DLD1 (cell line): ENCODE measurements at regions not wholly inside any gene's neighbourhood (a gene's known extent, or its start where the extent isn't known, plus 50 kb on each side); places are given as distances from the start of the nearest gene placed in this dataset.
"Not testable (repeated sequence)": the region's sequence is repeated elsewhere in the genome, so short reads cannot be mapped to it uniquely, and the experiment has no call there.

Experiments
- in situ Hi-C: cut with HindIII; loops from 2 replicates; pipeline ENCODE4 v1.10.0; 2017; ENCODE audit warnings: low sequenced_read_pairs

DNA sequence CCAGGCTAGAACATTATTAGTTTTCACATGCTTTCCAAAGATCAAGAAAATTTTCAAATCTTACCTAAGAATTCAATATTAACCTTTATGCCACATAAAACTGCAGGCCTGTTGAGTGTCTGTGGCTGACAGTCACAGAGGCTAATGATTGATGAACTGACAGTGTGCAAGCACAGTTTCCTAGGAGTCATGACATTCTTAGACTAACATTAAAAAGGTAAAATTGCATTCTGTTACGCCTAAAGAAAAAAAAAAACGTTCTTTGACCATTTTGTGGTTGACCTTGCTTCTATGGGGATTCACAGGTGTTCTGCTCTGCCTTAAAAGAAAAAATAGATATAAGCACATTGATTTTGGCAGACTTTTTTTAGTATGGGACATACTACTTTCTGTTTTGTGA lies 1776.2 kb downstream of the PCDH9 start:
- in situ Hi-C loops, result no loop called here

DNA sequence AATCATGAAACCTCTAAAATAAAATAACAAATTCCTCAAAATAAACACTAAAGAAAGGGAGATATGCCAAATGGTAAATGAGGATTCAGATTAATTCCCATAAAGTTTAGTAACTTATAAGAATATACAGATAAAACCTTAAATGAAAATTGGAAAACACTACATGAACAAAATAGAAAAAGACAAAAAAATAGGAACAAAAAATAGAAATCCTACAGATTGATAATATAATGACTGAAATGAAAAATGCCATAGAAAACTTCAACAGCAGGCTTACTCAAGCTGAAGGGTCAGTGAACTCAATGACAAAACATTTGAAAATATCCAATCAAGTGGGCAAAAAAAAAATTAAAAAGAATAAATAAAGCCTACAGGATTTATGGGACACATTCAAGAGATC lies 1784.8 kb downstream of the PCDH9 start:
- in situ Hi-C loops, result no loop called here

DNA sequence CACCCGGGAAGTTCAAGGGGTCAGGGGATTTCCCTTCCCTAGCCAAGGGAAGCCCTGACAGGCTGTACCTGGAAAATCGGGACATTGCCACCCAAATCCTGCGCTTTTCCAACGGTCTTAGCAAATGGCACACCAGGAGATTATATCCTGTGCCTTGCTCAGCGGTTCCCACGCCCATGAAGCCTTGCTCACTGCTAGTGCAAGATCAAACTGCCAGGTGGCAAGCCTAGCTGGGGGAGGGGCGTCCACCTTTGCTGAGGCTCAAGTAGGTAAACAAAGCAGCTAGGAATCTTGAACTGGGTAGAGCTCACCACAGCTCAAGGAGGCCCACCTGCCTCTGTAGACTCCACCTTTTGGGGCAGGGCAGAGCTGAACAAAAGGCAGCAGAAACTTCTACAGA lies 1794.5 kb downstream of the PCDH9 start:
- in situ Hi-C loops, result no loop called here

DNA sequence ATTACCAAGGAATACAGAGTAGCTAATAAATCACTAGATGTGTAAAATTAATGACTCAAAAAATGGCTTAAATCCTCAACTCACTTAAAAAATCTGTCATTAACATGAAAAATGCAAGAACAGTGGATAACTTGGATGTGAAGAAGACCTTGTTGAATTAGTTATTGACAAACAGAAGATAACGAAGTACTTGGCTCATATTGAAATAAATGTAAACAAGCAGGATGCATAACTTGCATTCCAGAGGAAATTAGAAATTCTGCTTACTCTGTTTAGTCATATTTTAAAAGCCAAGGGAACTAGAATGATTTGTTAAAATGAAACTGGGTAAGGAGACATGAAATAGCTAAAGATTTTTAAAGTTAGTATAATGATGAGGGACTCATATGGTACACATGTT lies 1812.2 kb downstream of the PCDH9 start:
- in situ Hi-C loops, result no loop called here

DNA sequence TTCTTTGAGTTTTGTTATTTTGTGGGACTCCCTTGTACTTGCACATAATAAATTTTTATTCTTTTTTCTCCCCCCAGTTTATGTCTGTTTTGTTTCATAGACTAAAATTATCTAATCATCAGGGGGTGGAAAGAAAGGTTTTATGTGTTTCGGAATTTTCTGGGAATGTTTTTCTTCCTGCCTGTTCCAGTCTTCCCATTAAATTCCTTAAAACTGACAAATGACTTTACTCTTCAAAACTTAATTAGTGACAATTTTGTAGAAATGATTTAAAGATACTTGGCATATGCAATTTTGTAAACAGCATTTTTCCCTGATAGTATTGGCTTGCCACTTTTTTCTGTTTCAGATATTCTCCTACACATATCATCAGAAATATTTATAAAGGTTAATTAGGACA lies 1813.4 kb downstream of the PCDH9 start:
- in situ Hi-C loops, result no loop called here

DNA sequence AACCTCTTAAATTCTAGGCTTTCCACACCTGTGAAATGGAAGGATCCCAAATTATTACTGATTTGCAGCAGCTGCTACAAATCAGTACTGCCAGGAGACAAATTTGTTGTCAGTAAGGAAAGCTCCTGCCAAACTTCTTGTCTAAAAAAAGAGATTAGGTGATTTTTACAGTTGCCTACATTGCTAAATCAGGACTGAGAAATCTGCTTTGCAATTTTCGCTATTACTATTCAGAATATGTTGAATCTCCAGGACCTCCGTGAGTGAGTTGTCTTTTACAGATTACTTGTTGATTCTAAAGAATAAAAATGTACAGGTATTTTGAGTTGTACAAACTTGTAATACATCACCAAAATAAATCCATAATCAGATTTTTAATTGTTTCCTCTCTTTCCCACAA lies 1815.9 kb downstream of the PCDH9 start:
- in situ Hi-C loops, result no loop called here

DNA sequence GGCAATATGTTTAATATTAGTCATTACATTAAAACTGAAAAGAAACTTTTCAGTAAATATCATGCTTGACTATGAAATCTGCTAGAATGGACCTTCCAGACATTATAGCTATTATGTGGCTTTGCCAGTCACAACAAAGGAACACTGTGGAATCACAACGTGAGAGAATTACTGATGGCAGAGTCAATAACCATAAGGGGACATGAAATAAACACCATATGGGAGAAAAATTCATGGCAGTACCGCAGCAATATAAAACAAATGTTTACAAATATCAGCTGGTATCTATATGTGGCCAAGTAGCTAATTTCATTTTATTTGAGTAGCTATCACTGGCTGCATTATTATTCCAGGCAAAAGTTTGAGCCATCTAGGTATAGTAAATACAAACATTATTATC lies 1818.6 kb downstream of the PCDH9 start:
- in situ Hi-C loops, result no loop called here

DNA sequence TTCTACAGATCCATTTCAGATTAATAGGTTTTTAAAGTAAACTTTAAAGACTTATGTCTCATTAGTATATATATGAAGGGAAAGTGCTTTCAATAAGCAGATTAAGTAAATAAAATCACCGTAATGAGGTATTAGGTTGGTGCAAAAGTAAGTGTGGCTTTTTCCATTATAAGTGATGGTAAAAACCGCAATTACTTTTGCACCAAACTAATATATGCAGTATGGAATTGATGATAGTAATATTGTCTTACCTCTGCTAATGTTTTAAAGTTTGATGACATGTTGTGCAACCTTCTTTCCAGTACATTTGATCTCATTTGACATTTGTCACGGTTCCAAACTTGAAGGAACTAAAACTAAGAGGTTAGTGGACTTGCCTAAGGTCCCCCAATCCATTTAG lies 1819.3 kb downstream of the PCDH9 start:
- in situ Hi-C loops, result no loop called here

DNA sequence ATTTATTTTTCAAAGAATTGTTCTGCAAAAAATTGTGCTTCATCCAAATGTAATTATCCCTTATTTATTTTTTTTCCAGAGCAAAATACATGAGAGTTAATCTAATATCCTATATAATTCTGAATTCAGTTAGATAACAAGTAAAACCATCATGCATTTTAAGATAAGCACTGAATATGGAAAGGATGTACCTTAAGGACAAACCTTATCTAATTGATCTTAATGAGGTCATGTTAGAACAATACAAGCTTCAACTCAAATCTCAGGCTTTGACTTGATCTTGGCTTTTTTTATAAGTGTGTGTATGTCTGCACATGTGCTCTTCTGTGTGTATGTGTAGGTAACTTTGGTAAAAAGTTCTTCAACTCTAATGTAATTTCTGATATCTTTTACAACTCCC lies 1828.8 kb downstream of the PCDH9 start:
- in situ Hi-C loops, result no loop called here

DNA sequence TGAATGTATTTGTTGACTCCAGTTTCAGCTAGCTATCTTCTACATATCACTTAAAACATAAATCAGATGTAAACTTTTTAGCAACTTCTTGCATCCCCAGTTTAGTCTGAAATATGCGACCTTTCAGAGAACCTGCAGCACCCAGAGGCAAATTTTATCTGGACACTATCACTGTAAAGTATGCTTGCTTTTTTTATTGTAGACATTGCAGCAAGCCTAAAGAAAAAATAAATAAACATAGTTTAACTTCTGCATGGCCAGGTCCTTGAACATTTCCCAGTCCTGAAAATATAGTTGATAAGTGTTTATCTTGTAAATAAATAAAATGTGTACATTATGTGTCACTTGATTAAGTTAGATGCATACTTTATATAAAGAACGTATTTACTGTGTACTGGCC lies 1829.4 kb downstream of the PCDH9 start:
- in situ Hi-C loops, result no loop called here

DNA sequence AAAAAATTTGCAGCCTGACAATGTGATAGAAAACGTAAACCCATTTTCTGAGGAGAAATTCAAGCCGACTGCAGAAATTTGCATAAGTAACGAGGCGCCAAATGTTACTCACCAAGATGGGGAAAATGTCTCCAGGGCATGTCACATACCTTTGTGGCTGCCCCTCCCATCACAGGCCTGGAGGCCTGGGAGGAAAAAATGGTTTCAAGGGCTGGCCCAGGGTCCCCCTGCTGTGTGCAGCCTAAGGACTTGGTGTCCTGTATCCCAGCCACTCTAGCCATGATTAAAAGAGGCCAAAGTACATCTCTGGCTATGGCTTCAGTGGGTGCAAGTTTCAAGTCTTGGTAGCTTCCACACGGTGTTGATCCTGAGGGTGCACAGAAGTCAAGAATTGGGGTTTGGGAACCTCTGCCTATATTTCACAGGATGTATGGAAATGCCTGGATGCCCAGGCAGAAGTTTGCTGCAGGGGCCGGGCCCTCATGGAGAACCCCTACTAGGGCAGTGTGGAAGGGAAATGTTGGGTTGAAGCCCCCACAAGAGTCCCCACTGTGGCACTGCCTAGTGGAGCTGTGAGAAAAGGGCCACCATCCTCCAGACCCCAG lies 1842.3 kb downstream of the PCDH9 start:
- in situ Hi-C loops, result no loop called here

DNA sequence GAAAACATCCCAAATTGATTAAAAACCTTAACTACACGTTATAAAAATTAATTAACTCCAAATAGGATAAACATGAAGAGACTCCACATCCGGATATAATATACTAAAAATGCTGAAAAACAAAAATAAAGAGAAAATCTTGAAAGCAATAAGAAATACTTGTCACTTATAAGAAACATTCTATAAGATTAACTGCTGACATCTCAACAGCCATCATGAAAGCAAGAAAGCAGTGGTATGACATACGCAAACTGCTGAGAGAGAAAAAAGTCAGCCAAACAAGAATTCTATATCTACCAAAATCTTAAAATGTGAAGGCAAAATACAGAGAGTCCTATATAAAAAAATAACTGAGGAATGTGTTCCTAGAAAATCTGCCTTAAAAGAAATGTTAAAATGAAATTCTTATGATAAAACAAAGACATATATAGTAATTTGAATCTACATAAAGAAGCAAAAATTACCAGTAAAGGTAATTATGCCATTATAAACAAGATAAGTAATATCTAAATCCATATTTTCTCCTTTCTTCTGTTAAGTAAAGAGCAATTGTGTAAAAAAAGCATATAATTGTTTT lies 1851.1 kb downstream of the PCDH9 start:
- in situ Hi-C loops, result no loop called here

DNA sequence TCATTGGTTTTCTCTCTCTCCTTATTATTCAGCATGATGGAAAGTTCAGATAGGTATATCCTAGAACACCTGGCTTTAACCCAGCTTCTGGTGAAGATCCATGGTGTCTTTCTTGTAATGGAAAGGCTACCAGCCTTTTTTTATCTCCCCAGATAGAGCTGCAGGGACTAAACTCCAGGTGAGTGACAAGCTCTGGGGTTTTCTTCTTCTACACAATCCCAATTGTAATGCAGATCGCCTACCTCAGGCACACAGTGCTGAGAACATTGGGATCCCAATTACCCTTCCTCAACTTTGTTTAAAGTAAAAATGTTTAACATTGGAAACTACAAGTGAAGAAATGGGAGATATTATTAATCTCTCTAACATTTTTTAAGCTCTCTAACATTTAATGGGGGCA lies 1851.7 kb downstream of the PCDH9 start:
- in situ Hi-C loops, result no loop called here

DNA sequence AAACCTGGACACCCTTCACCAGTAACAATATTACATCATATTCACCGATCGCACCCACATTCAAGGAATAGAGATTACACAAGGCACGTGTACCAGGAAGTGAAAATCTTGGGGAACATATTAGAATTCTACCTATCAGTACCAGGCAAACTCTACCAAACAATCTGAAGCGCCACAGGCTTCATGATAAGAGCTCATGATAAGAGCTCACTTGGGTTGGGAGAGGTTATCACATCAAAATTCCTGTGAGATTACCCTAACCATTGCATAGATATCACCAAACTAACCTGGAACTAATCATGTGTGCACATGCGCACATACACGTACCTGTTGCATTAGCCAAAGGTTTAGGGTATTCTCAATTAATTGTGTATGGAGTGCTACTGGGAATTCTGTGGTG lies 1861.3 kb downstream of the PCDH9 start:
- in situ Hi-C loops, result no loop called here

DNA sequence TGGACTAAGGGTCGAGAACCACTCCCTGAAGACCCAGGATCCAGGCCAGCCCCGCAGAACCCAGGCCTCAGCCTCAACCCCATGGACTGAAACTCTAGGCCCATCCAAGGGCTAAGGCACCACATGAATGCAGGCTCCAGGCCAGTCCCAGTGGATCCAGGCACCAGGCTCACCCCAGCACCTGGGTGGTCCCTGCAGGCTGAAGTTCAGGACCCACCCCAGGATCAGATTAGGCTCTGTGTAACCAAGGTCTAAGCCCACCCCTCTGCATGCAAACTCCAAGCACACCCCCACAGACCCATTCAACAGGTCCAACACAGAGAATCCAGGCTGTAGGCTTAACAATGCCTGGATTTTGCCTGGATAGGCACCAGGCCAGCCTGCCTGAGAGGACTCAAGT lies 1876.2 kb downstream of the PCDH9 start:
- in situ Hi-C loops, result no loop called here

DNA sequence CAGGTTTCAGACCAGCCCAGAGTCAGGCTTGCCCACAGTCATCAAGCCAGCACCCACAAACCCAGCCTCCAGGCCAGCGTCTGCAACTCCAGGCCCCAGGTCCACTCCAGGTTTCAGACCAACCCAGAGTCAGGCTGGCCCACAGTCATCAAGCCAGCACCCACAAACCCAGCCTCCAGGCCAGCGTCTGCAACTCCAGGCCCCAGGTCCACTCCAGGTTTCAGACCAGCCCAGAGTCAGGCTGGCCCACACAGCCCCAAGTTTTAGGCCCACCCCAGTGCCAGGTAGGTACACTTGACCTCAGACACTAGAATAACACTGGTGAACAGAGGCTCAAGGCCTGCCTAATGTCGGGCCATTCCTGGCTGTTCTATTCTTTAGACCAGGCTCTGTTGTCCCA lies 1877.0 kb downstream of the PCDH9 start:
- in situ Hi-C loops, result not testable (repeated sequence)

DNA sequence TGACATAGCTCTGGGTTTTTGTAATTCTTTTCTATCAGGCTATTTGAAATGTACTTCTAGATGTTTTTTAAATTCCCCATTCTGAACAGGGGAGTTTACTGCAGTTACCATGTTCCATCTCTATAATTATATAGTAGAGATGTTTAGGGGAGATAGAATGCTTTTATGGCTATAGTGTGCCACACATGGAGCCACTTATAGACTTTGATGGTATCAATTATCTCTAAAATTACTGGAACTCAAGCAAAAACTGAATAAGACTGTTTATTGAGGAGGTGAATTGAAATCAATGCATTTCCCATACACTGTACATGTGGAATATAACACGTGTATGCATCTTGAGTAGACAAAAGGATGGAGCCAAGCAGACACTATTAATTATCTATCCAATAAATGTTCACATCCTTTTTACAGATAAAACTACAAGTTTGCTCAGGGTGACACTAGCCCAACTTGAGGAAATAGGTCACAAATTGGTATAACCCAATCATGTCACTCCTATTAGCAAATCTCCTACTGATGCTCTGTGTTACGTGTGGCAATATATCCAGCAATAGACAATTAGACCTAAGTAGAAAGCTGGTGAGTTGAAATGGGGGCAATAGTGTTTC lies 1882.6 kb downstream of the PCDH9 start:
- in situ Hi-C loops, result no loop called here

DNA sequence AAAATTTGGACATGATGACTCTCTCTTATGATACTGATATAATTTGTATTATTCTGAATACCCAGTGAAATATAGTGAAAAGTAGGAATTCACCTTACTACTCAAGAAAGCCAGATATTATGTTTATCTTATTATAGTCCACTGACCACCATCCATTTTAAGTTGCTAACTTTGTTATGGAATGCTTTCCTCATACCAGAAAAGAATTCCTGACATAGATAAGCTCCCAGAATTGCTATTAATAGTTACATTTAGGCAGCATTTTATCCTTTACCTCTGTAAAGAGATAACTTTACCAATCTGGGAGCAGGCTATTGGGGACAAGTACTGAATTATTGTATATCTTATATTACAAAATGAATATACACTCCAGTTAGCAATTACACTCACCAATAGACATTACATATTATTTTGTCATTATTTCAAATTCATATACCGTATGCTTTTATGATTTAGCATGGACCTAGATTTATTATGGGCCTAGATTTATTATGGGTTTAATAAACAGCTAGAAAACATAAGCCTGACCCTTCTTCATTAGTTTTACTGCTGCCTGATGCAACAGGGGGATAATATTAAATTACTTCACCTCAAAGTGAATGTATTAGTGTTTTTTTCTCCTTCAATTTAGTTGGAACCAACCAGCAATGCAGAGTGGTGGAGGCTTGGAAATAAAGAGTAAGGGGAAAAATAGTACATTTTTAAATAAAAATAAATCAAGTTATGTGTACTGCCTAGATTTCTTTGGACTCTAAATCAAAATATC lies 1886.1 kb downstream of the PCDH9 start:
- in situ Hi-C loops, result no loop called here

DNA sequence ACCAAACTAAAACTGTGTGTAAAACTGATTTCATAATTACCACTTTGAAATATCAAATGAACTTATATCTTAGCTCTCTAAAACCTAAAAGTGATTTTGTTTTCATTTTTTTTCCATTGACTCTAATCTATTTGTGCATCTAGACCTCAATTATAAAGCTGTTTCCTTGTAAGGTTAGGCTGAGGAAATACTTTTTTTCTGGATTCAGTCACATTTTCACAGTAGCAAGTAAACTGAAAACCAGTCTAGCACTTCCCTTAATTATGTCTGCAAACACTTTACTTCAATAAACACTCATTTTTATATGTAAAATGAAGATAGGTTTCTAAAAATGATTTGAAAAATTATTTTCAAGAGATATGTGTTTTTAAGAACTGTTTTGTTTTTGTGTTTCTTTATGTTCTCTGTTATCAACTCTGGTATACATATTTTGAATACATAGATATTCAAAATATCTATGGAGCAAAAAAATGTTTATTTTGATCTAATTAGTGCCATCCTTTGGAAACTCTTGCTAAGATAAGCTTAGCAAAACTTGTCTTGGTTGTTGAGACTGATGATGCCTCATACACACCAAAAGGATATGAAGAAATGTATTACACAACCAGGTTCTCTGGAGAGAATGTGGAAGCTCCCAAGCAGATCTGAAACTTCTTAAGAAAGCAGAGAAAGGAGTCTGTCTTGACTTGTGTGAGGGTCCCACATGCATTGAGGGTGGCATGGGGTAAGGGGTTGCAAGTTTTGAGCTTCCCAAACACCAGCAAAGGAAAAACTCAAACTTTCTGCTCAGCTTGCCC lies 1887.4 kb downstream of the PCDH9 start:
- in situ Hi-C loops, result no loop called here

DNA sequence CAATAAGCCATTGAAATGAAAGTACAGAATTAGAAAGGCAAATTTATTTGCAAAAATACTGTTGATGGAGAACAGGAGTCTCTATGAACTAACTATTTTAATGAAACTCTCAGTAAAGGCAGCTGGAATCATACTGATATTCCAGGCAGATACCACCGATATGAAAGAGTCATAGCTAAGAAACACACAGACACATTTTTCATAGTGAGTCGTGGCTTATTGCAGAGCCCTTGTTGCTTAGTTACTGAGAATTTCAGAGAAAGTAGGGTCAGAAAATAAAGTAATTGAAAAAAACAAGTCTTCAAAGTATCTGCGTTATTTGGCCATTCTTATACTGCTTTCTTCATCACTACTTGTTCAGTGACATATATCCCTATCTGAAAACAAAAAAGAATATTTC lies 1890.9 kb downstream of the PCDH9 start:
- in situ Hi-C loops, result no loop called here

DNA sequence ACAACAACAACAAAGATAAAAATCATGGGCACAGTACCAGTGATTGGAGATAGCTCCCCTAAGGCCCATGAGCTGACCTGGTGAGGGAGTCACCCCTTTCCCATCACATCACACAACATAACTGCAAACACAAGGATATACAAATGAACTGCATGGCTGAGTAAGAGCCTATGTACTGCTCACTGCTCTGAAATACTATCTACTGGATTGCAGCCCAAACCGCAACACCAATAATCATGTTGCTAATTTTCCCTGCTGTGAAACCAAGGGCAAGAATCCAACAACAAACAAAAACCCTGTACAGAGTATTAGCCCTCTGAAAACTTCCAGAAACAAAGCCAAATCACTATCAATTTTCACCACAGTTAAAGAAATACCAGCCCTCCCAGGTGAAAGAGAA lies 1893.2 kb downstream of the PCDH9 start:
- in situ Hi-C loops, result no loop called here
